D341Med (cell line): ENCODE measurements at regions not wholly inside any gene's neighbourhood (a gene's known extent, or its start where the extent isn't known, plus 50 kb on each side); places are given as distances from the start of the nearest gene placed in this dataset.

Experiments used
- DNase-seq: peaks from one replicate; pipeline ENCODE4 v3.0.0; 2012; ENCODE audit warnings: low spot score

DNA sequence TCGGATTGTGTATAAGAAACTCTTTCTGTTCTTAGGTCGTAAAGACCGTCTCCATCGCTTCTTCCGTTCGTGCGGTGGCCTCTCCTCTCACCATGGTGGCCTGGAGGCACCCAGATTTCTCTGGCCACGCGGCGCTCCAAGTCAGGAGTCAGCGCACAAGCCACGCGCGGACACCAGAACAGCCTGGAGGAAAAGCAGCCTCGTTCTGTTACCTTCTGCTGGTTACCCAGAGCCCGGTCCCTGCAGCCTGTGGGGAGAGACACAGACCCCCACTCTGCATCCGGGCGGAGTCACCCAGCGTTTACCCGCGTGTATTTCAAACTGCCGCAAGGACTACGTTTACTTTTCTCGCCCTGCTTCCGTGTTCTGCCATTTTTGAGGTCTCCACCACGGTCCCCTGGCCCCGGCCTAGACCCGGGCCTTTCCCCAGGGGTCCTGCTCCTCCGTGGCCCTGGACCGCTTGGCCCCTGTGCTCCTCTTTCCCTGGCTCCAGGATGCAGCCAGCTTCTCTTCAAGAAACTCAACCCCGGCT is 776.1 kb downstream of the BRD1 start:
- no peak for DNase-seq

DNA sequence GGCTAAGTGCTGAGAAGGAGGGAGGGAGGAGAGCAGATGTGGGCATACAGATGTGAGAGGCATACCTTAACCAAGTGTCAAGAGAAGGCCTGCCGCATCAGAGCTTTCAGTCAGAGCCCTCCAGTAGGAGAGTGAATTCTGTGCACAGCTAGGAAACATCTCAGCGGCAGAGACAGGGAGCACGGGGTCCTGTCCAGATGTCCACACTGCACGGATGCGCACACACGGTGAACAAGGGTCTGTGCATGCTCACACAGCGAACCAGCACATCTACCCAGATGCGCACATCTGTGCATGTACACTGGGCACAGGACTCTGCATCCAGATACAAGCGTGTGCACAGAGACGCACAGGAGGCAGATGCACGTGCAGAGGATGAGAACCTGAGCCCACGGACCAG is 778.0 kb downstream of the BRD1 start:
- no peak for DNase-seq

DNA sequence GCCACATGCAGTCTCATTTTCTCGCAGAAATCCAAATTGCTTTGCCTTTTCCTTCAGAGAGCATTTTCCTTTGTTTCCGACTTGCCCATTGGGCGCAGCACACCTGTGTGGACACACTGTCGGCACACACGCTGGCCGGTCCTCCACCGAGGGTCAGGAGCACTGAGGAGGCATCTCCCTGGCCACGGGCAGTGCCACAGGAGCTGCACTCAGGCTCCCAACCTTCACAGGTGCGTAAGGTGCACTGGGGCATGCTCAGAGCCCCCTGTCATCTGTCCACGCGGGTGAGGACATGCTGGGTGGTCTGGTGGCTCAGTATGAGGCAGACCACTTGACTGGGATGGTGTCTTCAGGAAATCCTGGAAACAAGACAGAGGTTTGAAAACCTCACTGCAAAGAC is 779.1 kb downstream of the BRD1 start:
- no peak for DNase-seq

DNA sequence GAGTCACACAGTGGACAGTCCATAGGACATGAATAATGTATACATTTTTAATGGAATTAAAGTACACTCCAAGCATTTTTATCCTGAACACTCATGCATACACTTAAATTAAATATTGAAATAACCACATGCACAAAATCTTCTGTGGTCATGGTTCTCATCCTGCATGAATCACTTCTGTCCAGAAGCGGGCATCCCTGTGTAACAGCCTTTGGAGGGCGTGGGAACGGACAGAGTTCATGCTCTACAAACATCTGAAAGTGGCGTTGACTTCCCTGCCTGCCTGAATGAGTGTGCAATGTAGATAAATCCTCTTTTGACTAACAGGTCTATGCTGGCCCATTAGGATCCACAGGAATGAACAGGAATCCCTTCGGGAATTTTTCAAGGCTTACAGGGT is 780.2 kb downstream of the BRD1 start:
- no peak for DNase-seq

DNA sequence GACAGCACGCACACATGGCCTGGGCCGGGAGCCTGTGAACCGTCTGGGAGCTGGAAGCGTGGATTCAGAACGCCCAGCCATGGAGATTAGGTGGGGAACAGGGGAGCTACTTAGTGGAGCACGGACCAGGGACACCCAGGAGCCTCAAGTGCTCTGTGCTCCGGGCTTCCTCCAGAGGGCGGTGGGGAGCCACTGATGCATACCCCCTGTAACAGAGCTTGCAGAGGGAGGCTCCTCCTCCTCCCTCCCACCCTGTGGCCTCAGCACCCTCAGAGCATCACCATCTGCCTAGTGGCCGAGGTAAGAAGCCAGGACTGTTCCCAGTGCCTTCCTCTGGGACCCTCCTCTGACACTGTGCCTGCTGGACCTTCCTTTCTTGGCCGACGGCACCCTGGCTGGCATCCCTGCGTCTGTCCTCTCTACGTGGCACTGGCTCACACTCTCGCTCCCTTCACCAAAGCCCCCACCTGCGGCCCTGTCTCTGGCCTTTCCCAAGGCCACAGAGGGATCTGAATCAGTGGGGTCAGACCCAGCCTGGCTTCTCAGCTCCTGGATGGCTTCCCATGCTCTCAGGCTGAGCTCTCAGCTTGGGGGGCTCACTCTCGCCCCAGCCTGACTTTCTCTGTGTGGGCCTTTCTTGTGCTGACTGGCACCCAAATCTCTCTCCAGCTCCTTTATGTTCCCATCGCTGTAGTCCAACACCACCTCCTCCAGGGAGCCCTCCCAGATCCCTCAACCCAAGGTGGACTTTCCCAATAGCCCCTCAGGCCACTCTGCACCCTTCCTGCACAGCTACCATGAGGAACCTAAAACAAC is 780.9 kb downstream of the BRD1 start:
- no peak for DNase-seq

DNA sequence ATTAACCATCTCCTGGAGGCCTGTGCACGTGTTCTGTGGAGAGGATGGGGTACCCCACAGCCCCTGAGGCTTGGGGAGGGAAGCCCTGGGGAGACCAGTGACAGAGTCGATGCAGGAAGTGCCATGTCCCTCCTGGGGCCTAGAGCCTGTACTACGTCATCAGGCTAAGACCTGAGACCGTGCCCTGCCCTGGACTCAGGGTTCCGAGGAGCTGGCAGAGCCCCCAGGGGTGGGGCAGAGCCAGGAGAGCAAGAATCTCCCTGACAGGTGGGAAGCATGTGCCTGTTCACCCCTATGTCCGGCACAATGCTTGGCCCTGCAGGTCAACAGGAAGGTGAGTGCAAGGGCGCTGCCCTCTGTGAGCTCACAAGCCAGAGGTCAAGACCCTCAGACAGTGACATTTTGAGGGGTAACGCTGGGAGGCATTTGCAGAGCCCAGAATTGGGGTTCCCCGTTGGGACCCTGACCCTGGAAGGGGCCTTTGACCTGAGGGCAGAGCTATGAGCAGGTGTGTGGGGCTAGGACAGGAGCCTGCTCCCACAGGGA is 781.6 kb downstream of the BRD1 start:
- DNase-seq = no peak

DNA sequence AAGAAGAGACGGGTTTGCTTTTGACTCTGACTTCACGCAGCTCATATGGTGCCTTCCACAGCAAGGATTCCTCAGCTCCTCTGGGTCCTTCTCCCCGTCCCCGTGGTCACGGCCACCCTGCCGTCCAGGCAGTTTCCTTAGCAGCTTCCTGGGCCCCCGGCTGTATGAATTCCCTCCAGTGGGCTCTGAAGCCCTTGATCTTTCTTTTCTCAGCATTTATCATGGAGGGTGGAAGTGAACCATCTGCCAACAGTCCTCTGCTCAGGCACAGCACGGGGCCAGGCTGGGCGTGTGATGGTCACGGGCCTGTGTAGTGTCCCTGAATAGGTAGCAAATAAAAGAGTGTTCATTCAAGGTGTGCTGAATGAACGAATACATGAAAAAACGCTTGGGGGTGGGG is 782.4 kb downstream of the BRD1 start:
- DNase-seq = no peak

DNA sequence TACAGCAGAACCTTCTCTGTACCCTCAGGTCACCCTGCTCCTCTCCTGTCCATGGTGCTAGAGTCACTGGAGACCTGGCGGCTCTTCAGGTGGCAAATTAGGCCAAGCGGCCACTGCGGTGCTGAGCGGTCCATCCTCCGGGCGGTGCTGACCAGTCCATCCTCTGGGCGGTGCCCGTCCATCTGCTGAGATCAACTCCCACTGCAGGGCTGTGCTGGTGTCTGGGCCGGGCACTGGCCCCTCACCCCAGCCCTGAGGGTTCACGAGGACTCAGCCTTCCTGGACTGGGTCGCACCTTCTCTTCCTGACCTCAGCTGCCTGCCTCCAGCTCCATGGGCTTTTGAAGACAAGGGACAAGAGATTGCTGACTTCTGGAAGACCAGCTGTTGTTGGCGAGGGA is 782.9 kb downstream of the BRD1 start:
- no peak for DNase-seq

DNA sequence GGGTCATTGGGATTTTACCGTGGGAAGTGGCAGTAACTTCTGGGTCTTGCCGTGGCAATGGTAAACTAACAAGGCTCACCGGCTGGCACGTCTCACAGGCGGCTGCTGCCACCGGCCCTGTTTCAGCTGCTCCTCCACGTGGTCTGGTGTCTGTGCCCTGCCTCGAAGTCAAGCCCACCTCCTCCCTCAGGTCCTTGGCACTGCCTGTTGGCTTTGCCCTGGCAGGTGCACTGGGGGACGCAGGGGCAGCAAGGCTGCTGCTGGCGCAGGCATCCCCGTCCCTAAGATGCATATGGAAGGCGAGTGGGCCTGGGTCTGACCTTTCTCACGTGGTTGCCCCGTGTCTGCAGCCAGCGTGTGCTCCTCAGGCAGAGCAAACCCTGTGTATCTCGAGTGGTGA is 783.6 kb downstream of the BRD1 start:
- DNase-seq = no peak

DNA sequence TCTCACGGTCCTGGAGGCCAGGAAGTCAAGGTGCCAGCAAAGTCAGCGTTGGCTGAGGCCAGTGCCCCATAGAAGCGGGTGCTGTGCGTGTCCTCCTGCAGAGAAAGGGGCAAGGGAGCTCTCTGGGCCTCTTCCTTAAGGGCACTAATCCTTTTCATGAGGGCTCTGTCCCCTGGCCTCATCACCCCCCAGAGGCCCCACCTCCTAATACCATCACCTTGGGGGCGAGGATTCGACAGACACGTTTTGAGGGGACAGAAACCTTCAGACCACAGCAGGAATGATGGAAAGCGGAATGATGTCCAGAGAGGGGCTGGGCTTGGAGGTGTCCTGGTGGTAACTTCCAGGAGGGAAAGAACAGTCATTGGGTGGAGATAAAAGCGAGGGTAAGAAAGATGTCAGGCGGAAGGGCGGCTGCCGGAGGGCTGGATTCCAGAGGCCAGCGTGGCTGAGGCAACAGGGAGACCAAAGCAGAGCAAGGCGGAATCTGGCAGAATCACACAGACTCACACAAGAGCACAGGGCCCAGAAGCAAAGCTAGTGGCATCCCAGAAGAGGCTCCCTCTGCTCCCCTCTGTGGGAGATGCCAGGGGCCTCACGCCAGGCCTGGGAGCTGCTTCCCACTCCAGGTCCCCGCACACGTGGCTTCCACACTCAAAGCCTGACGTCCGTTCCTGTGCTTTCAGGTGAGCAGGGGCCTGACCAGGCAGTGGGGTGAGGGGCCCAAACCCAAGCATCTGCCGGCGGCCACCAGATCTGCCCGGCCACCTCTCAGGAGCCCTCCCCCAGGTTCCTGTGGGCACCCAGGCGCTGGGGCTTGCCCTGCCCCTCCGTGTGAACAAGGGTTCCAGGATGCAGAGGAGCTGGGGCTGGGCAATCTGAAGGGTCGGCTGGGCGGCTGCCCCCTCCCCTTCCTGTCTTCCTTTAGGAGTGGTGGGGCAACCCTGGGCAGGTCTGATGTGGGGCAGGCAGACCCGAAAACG is 784.5 kb downstream of the BRD1 start:
- no peak for DNase-seq

DNA sequence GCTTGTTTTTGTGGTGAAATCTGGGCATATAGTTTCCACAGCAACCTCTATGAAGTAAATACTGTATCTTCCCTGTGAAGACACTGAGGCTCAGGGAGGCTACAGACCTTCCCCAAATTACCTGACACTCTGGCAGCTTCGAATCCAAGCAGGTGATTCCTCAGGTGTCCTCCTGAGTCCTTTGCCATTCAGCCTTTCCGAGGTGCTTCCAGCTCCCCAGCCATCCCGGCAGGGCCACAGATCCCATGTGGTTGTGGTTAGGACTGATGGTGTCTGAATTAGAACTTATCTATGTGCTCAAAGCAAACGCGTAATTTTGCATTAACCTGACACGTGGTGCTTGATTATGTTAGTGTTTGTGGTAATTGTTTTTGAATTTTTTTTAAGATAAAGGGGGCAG is 785.6 kb downstream of the BRD1 start:
- no peak for DNase-seq

DNA sequence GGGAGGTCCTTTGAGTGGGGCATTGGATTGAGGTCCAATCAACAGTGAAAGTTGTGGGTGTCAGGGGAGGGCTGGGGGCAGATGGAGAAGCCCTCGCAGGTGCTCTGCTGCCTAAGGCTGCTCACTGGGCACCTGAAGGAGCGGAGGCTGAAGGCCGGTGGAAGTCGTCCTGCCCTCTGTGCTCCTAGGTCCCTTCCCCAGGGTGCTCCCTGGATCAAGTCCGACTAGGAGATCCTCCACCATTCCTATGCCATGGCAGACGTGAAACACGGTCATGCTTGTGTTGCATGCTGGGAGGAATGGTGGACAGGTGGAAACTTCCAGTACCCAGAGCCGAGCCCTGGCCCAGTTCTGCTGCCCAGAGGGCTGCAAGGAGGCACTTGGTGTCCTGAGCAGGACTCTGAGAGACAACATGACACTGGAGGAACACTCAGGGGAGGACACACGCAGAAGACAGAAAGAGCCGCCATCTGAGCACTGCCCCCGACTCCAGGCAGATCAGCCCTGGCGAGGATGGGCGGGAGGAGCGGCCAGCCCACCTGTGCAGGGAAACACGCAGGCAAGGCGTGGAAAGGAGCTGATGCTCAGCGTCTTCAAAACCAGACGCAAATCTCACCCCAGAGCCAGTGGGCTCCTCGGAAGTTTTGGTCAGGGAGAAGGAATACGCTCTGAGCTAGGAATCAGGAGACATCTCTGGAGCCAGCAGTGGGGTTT is 786.8 kb downstream of the BRD1 start:
- no peak for DNase-seq

DNA sequence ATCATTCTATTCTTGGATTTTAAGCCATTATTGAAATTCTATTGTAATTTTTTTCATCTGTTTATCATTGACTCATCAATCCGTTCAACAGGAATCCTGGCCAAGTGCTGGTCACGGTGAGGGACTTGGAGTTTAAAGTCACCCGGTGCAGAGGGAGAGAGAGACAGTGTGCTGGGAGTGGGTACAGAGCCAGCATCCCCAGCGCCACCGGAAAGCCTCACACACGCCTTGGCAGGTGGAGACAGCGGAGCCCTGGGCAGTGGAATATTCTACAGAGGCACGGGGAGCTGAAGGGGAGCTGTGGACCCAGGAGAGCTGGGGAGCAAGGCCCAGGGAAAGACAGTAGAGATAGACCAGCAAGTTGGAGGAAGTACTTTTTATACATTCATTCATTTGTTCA is 787.6 kb downstream of the BRD1 start:
- DNase-seq = no peak

DNA sequence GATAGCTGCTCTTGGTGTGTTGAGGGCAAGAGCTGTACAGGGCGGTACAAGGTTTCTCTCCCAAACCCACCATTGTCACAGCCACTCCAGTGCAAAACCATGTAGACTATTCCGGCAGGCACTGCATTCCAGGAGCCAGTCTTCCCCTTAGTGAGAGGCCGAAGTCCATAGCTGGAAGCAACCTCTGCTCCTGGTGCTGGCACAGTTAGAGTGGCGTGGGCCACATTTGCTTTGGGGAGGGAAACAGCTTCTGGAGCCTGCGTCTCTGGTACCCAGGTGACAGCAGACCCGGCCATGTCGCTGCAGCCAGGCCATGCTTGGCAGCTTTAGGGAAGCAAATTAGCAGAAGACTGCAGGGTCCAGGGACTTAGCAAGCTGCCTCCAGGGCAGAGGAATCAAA is 788.0 kb downstream of the BRD1 start:
- DNase-seq = no peak

DNA sequence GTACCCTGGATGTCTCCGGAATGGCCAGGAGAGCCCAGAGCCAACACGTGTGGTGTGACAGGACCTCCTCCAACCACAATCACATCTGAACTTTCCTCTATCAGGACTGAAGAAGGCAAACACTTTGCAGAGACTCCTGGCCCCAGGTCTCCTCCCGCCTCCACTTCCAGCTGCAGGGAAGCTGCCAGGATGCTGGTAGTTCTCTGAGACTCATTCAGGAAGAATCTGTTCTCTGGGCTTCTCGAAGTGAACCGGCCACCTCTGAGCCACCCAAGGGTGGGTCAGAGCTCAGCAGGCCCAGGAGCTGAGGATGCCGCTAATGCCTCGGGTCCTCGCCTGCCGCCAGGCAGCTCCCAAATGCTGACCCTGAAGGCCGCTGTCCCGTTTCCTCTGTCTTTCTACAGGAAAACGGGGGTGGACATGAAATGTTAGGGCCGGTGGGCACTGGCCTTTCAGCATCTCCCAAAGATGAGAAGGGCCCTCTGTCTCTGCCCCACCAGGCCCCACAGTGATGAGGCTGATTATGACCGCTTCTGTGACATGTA is 789.9 kb downstream of the BRD1 start:
- no peak for DNase-seq

DNA sequence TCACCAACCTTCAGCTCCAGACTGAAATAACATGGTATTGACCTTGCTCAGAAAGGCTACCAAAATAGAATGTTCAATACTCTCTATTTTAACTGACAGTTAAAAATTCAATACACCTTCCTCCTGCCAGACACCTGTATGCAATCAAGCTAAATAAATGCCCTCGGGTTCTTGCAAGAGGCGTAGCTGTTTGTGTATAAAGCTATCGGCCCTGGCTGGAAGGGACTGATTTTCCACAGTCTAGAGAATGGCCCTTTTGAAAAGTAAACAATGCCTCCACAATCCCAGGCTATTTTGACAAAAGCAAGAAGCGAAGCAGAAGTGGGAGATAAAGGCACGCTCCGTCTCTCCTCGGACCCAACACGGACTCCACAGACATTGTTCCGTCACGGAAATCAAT is 791.2 kb downstream of the BRD1 start:
- no peak for DNase-seq

DNA sequence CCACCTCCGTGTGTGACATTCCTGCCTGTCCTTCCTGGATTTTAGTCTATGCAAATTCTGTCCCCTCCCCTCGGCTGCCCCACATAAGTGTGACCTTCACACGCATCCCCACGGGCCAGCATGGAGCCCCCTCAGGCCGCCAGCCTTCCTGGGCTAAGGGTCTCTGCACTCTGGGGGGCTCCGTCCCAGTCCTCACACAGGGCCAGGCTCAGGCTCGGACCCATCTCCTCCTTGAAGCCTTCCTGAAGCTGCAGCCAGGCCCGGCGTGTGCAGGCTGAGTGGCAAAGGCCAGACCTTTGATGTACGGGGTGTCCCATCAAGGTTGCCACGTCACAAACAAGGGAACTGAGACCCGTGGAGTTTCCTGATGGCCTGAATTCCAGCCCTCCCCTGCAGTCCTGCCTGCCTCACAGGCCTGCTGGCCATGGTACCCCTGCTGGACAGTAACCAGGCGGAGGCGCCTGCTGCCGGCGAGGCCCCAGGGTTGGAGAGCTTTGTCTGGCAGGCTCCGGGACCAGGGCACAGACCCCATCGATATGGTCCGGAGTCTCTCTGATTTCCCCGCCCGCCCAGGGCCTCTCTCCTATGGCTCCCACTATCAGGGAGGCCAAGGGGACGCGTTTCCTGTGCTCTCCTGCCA is 791.7 kb downstream of the BRD1 start:
- no peak for DNase-seq

DNA sequence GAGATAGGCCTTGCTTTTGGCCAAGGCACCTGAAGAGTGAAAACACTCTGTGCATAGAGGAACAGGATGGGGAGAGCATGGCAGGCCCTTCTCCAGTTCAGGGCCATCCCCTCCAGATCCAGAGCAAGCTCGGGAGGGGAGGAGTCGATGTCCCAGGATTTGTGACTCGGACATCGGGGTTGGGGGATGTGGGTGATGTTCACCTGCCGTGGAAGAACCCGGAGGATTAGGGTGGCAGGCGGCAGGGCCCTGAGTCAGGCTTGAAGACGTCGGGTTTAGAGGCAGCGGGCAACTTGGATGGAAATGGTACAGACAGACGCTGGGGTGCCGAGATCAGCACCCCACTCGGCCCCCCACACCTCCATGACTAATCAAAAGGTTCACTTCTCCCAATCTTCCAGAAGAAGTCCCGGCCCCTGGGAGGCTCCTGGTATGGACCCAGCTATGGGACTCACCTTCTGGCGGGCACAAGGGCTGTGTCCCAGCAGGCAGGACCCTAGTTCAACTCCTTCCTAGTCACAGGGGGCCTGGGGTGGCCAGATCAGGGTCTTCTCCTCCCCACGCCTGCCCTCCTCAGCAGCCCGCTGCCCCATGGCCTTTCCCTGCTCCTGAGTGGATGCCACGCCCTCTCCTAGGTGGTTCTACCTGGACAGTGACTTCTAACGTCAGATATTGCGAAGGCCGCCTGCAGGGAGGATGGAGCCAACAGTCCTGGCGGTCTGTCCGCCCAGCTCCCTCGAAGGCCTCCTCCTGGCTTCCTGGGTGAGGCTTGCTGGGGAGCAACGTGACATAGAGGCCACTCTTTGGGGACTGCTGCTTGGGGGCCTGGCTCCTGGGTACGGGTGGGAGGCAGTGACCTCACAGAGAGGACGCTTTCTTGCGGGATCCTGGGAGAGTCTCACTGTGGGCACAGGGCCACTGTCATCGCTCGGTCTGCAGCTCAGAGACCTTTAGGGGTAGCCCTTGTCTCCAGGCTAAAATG is 792.5 kb downstream of the BRD1 start:
- no peak for DNase-seq

DNA sequence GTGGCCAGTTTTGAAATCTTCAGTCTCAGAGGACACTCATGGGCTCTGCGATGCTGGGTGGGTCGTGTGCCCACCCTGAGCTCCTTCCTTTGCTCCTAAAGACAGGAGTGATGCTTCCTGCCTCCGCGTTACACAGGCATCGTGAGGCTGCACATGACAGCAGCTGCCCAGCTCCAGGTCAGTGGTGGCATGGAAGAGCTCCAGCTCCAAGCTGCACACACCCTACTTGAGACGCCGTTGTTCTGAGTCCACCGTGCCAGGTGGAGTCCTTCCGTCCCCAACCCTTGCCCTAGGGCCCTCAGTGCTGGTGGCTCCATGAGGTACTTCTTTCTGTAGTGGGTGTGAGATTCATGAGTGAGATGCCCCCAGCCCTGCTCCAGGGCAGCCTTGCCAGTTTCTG is 794.1 kb downstream of the BRD1 start:
- no peak for DNase-seq

DNA sequence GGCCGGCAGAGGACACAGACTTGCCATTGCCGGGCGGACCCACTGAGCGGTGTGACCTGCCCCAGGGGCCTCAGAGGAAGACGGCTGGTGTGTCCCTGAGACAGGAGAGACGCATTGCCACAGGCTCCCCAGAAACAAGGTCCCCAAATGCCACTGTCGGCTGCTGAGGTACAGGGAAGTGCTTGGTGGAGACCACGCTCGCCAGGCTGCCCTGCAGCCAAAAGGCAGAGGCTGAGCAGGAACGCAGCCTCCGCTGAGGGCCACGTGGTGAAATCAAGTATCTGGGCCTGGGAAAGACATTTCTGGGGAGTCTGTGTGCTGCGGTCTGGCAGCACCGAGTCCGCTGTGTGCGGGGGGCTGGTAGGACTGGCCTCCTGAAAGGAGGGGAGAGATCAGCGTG is 794.9 kb downstream of the BRD1 start:
- no peak for DNase-seq
